ENCODE measurements at regions not wholly inside any gene's neighbourhood (a gene's known extent, or its start where the extent isn't known, plus 50 kb on each side); places are given as distances from the start of the nearest gene placed in this dataset.

GRCh38 chr4:23577398-23577797 lies 312.4 kb downstream of the PPARGC1A start:
- ATAC-seq (no peak), DNase-seq (no peak)
- no peaks in the 10 kb centered on the region for H3K36me3 ChIP-seq
- no peaks in the 10 kb centered on the region for H3K4me1 ChIP-seq
- TF ChIP-seq CTCF (IDR thresholded peaks at IDR 0.05) = no peak
- H3K27ac ChIP-seq = no peak overlapping the region
- no peaks in the 10 kb centered on the region for H3K27me3 ChIP-seq (ENCODE audit: low read depth)
- intact Hi-C loops (cut with DNase I) = no loop called here
- H3K9me3 ChIP-seq = no peaks in the 10 kb centered on the region
- H3K4me3 ChIP-seq = no peak overlapping the region

GRCh38 chr4:23572382-23572781 lies 317.5 kb downstream of the PPARGC1A start:
- Histone ChIP-seq H3K36me3 (no peaks in the 10 kb centered on the region), H3K9me3 (no peaks in the 10 kb centered on the region), H3K4me3 (no peak overlapping the region), H3K27me3 (ENCODE audit: low read depth) (no peaks in the 10 kb centered on the region), H3K4me1 (no peaks in the 10 kb centered on the region), H3K27ac (no peak overlapping the region)
- intact Hi-C loops (cut with DNase I) = no loop called here
- no peak for TF ChIP-seq CTCF (IDR thresholded peaks at IDR 0.05)
- DNase-seq = no peak
- no peak for ATAC-seq

- Histone ChIP-seq H3K4me3 (no peak overlapping the region), H3K27ac (no peak overlapping the region), H3K36me3 (no peaks in the 10 kb centered on the region), H3K4me1 (no peaks in the 10 kb centered on the region), H3K27me3 (ENCODE audit: low read depth) (no peaks in the 10 kb centered on the region), H3K9me3 (no peaks in the 10 kb centered on the region)
- DNase-seq = no peak
- ATAC-seq = no peak
- intact Hi-C loops (cut with DNase I) = no loop called here
- no peak for TF ChIP-seq CTCF (IDR thresholded peaks at IDR 0.05)
Observed at GRCh38 chr4:23567338-23567737, 322.5 kb downstream of the PPARGC1A start.

- intact Hi-C loops (cut with DNase I) = no loop called here
- no peak overlapping the region for H3K27ac ChIP-seq
- no peaks in the 10 kb centered on the region for H3K27me3 ChIP-seq (ENCODE audit: low read depth)
- TF ChIP-seq CTCF (IDR thresholded peaks at IDR 0.05) = no peak
- no peaks in the 10 kb centered on the region for H3K4me1 ChIP-seq
- H3K9me3 ChIP-seq = no peaks in the 10 kb centered on the region
- H3K36me3 ChIP-seq = no peaks in the 10 kb centered on the region
- no peak for ATAC-seq
- no peak for DNase-seq
- no peak overlapping the region for H3K4me3 ChIP-seq
Observed at GRCh38 chr4:23560748-23561147, 329.1 kb downstream of the PPARGC1A start.

- Histone ChIP-seq H3K27me3 (ENCODE audit: low read depth) (no peaks in the 10 kb centered on the region), H3K4me3 (no peak overlapping the region), H3K36me3 (no peaks in the 10 kb centered on the region), H3K4me1 (no peaks in the 10 kb centered on the region), H3K9me3 (no peaks in the 10 kb centered on the region), H3K27ac (no peak overlapping the region)
- intact Hi-C loops (cut with DNase I) = no loop called here
- no peak for TF ChIP-seq CTCF (IDR thresholded peaks at IDR 0.05)
- ATAC-seq (no peak), DNase-seq (no peak)
Observed at GRCh38 chr4:23558101-23558500, 331.7 kb downstream of the PPARGC1A start.

- no peak for TF ChIP-seq CTCF (IDR thresholded peaks at IDR 0.05)
- no peak overlapping the region for H3K4me3 ChIP-seq
- no peaks in the 10 kb centered on the region for H3K36me3 ChIP-seq
- DNase-seq (no peak), ATAC-seq (no peak)
- H3K4me1 ChIP-seq = no peaks in the 10 kb centered on the region
- H3K27me3 ChIP-seq (ENCODE audit: low read depth) = no peaks in the 10 kb centered on the region
- H3K9me3 ChIP-seq = no peaks in the 10 kb centered on the region
- intact Hi-C loops (cut with DNase I) = no loop called here
- no peak overlapping the region for H3K27ac ChIP-seq
Observed at GRCh38 chr4:23547601-23548000, 342.2 kb downstream of the PPARGC1A start.
